ENCODE measurements at regions not wholly inside any gene's neighbourhood (a gene's known extent, or its start where the extent isn't known, plus 50 kb on each side); places are given as distances from the start of the nearest gene placed in this dataset.

DNA sequence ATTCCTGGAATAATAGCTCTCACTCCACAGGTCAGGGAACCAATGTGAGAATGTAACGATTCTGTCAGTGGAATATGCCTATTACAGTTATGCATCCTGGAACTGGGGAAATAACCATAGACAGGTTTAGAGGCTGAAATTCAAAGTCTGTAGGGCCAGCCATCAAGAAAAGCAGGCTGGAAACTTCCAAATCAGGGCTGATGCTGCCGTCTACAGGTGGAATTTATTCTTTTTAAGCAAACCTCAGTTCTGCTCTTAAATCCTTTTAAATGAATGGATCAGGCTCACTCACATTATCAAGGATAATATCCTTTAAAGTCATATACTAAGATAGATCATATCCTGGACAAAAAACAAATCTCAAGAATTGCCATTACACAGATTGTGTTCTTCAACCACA lies 699.8 kb downstream of the NR2F2 start:
- no peaks in the 10 kb centered on the region for H3K36me3 ChIP-seq (ENCODE audit: control insufficient read depth in 3 of 3, insufficient read depth in 2 of 3, low read depth in 1 of 3, low read length in 3 of 3)
- 78 to 85% (median 83%) methylated on average over 2 of the region's 2 CpGs for WGBS, 3 donors
- FAIRE-seq, result no peak

DNA sequence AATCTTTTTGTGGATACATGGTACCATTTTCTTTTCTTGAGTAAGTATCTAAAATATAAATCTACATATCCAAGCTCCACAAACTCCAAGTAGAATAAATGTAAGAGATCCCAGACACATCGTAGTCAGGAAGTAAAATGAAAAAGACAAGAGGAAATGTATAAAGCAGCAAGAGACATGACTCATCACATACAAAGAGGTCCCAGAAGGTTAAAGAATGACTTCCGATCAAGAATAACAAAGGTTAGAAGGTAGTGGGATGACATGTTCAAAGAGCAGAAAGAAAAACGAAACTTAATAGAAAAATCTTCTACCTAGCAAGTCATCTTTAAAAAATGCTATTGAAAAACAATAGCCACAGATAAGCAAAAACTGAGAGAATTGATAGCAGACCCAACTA lies 705.8 kb downstream of the NR2F2 start:
- Histone ChIP-seq H3K9me3 (ENCODE audit: control insufficient read depth in 2 of 2, insufficient read depth in 1 of 2, low read depth in 1 of 2, low read length in 1 of 2) (no peaks in the 10 kb centered on the region), H3K4me1 (ENCODE audit: control insufficient read depth in 3 of 3, insufficient read depth in 2 of 3, low read depth in 1 of 3, low read length in 2 of 3) (no peaks in the 10 kb centered on the region), H3K27me3 (ENCODE audit: control insufficient read depth in 3 of 3, insufficient read depth in 3 of 3, low read length in 3 of 3) (no peaks in the 10 kb centered on the region), H3K36me3 (ENCODE audit: control insufficient read depth in 3 of 3, insufficient read depth in 2 of 3, low read depth in 1 of 3, low read length in 3 of 3) (no peaks in the 10 kb centered on the region), H3K27ac (ENCODE audit: low read depth in 1 of 3, low read length in 2 of 3) (no peak overlapping the region), H3K4me3 (ENCODE audit: low read depth in 1 of 3, low read length in 3 of 3) (no peak overlapping the region)
- DNase-seq (no peak), FAIRE-seq (no peak)
- 65 to 73% (median 66%) methylated on average over 3 of the region's 3 CpGs for WGBS, 3 donors

More for the DNA sequence above, 699.8 kb downstream of the NR2F2 start:
- Histone ChIP-seq H3K4me3 (ENCODE audit: low read depth in 1 of 3, low read length in 3 of 3) (no peak overlapping the region), H3K27ac (ENCODE audit: low read depth in 1 of 3, low read length in 2 of 3) (no peak overlapping the region), H3K9me3 (ENCODE audit: control insufficient read depth in 2 of 2, insufficient read depth in 1 of 2, low read depth in 1 of 2, low read length in 1 of 2) (peaks cover 0 to 7% of the 10 kb centered on the region in 2 donors), H3K4me1 (ENCODE audit: control insufficient read depth in 3 of 3, insufficient read depth in 2 of 3, low read depth in 1 of 3, low read length in 2 of 3) (no peaks in the 10 kb centered on the region), H3K27me3 (ENCODE audit: control insufficient read depth in 3 of 3, insufficient read depth in 3 of 3, low read length in 3 of 3) (no peaks in the 10 kb centered on the region)
- DNase-seq, result peak in 1 of 2 donors; percentile 2

DNA sequence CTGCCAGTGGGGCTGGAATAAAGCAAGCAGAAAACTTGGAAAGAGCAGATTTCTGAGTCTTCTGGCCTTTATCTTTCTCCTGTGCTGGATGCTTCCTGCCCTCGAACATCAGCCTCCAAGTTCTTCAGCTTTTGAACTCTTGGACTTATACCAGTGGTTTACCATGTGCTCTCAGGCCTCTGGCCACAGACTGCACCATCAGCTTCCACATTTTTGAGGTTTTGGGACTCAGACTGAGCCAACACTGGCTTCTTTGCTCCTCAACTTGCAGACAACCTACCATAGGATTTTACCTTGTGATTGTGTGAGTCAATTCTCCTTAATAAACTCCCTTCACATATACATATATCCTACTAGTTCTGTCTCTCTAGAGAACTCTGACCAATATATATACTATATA lies 706.6 kb downstream of the NR2F2 start:
- Histone ChIP-seq H3K36me3 (ENCODE audit: control insufficient read depth in 3 of 3, insufficient read depth in 2 of 3, low read depth in 1 of 3, low read length in 3 of 3) (no peaks in the 10 kb centered on the region), H3K9me3 (ENCODE audit: control insufficient read depth in 2 of 2, insufficient read depth in 1 of 2, low read depth in 1 of 2, low read length in 1 of 2) (no peaks in the 10 kb centered on the region), H3K4me3 (ENCODE audit: low read depth in 1 of 3, low read length in 3 of 3) (no peak overlapping the region), H3K4me1 (ENCODE audit: control insufficient read depth in 3 of 3, insufficient read depth in 2 of 3, low read depth in 1 of 3, low read length in 2 of 3) (no peaks in the 10 kb centered on the region), H3K27me3 (ENCODE audit: control insufficient read depth in 3 of 3, insufficient read depth in 3 of 3, low read length in 3 of 3) (no peaks in the 10 kb centered on the region), H3K27ac (ENCODE audit: low read depth in 1 of 3, low read length in 2 of 3) (no peak overlapping the region)
- 29 to 48% (median 29%) methylated on average over 1 of the region's 1 CpG for WGBS, 3 donors
- FAIRE-seq (no peak), DNase-seq (no peak)

DNA sequence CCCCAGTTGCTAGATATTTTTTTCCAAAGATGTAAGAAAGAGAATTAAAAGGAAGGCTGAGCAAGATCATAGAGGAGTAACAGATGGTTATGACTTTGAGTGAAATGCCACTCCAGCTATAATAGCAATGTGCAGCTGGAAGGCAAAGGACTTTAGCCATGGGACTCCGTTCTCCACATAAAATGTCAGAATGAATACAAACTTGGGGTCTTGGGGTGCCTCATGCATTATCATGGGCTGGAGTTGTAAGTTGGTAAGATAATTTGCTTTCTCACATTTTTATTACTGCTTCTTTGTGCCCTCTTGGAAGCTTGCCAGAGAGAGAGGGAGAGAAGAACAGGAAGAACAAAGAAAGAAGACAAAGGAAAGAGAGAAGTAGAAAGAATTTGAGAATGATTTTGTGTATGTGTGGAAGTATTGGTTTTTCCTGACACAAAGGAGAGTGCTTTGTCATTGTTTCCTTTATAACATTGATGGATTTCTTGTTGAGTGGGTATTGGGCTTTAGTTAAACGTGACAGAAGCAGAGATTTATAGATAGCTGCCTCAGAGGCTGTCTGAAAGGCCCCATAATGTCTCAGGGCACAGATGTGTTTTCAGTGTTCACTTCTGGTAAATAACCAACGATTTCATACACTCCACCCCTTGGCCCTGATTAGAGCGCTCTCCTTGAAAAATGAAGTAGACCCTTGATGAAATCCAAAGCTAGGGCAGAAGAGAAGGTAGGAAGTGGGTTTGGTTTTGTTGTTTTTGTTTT lies 715.3 kb downstream of the NR2F2 start:
- Histone ChIP-seq H3K36me3 (ENCODE audit: control insufficient read depth in 3 of 3, insufficient read depth in 2 of 3, low read depth in 1 of 3, low read length in 3 of 3) (no peaks in the 10 kb centered on the region), H3K4me1 (ENCODE audit: control insufficient read depth in 3 of 3, insufficient read depth in 2 of 3, low read depth in 1 of 3, low read length in 2 of 3) (no peaks in the 10 kb centered on the region), H3K27me3 (ENCODE audit: control insufficient read depth in 3 of 3, insufficient read depth in 3 of 3, low read length in 3 of 3) (no peaks in the 10 kb centered on the region), H3K9me3 (ENCODE audit: control insufficient read depth in 2 of 2, insufficient read depth in 1 of 2, low read depth in 1 of 2, low read length in 1 of 2) (no peaks in the 10 kb centered on the region), H3K4me3 (ENCODE audit: low read depth in 1 of 3, low read length in 3 of 3) (no peak overlapping the region), H3K27ac (ENCODE audit: low read depth in 1 of 3, low read length in 2 of 3) (no peak overlapping the region)
- FAIRE-seq (no peak), DNase-seq (no peak)
- 49 to 65% (median 54%) methylated on average over 4 of the region's 4 CpGs for WGBS, 3 donors

DNA sequence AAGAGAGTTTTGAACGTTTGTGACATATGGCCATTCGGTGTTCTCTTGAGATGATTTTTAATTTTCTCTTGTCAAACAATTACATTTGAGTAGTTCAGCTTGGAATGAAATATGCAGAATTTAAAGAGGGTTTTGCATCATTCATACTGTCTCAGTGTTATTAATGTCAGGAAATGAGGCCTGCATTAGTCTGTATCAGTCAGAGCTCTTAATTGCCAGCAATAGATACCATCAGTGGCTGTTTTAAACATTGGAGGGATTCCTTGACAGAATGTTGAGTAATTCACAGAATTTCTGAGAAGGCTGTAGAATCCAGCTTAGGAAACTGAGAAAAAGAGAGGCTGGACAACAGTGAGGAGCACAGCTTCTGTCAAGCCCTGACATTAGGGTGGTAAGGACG lies 722.0 kb downstream of the NR2F2 start:
- Histone ChIP-seq H3K36me3 (ENCODE audit: control insufficient read depth in 3 of 3, insufficient read depth in 2 of 3, low read depth in 1 of 3, low read length in 3 of 3) (no peaks in the 10 kb centered on the region), H3K9me3 (ENCODE audit: control insufficient read depth in 2 of 2, insufficient read depth in 1 of 2, low read depth in 1 of 2, low read length in 1 of 2) (no peaks in the 10 kb centered on the region), H3K27ac (ENCODE audit: low read depth in 1 of 3, low read length in 2 of 3) (no peak overlapping the region), H3K27me3 (ENCODE audit: control insufficient read depth in 3 of 3, insufficient read depth in 3 of 3, low read length in 3 of 3) (no peaks in the 10 kb centered on the region), H3K4me3 (ENCODE audit: low read depth in 1 of 3, low read length in 3 of 3) (no peak overlapping the region), H3K4me1 (ENCODE audit: control insufficient read depth in 3 of 3, insufficient read depth in 2 of 3, low read depth in 1 of 3, low read length in 2 of 3) (no peaks in the 10 kb centered on the region)
- FAIRE-seq (no peak), DNase-seq (no peak)
- 67 to 80% (median 74%) methylated on average over 3 of the region's 3 CpGs for WGBS, 3 donors

DNA sequence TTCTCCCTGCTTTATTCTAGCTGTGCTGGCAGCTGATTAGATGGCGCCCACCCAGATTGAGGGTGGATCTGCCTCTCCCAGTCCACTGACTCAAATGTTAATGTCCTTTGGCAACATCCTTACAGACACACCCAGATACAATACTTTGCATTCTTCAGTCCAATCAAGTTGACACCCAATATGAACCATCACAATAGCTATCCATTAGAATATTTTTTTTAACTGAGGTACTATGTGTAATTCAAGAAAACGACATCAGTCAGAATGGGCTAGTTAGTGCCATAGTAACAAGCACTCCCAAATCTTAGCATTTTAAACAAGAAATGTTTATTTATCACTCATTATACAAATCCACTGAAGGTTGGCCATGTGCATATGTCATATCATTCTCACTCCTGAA lies 723.1 kb downstream of the NR2F2 start:
- Histone ChIP-seq H3K27ac (ENCODE audit: low read depth in 1 of 3, low read length in 2 of 3) (no peak overlapping the region), H3K9me3 (ENCODE audit: control insufficient read depth in 2 of 2, insufficient read depth in 1 of 2, low read depth in 1 of 2, low read length in 1 of 2) (no peaks in the 10 kb centered on the region), H3K36me3 (ENCODE audit: control insufficient read depth in 3 of 3, insufficient read depth in 2 of 3, low read depth in 1 of 3, low read length in 3 of 3) (no peaks in the 10 kb centered on the region), H3K4me1 (ENCODE audit: control insufficient read depth in 3 of 3, insufficient read depth in 2 of 3, low read depth in 1 of 3, low read length in 2 of 3) (no peaks in the 10 kb centered on the region), H3K27me3 (ENCODE audit: control insufficient read depth in 3 of 3, insufficient read depth in 3 of 3, low read length in 3 of 3) (no peaks in the 10 kb centered on the region), H3K4me3 (ENCODE audit: low read depth in 1 of 3, low read length in 3 of 3) (no peak overlapping the region)
- 34 to 73% (median 35%) methylated on average over 1 to 2 of the region's 2 CpGs for WGBS, 3 donors
- no peak for FAIRE-seq
- no peak for DNase-seq

DNA sequence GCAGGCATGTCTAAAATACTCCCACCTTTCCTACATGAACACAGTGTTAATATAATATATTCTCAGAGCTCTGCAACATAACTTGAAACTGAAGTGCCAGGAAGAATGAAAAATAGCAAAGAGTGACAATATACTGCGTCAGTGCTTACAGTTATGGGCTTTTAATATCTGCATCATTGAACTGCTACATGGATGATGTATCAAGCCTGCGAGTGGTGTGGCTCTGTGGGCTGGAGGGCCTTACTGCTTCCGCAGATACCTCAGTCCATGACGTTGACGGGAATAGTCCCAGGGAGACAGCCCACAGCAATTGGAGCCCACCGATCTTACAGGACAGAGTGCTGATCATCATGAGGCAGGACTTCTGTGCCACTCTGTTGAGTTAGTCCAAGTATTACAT lies 727.0 kb downstream of the NR2F2 start:
- no peak overlapping the region for H3K27ac ChIP-seq (ENCODE audit: low read depth in 1 of 3, low read length in 2 of 3)
- no peaks in the 10 kb centered on the region for H3K36me3 ChIP-seq (ENCODE audit: control insufficient read depth in 3 of 3, insufficient read depth in 2 of 3, low read depth in 1 of 3, low read length in 3 of 3)
- no peaks in the 10 kb centered on the region for H3K9me3 ChIP-seq (ENCODE audit: control insufficient read depth in 2 of 2, insufficient read depth in 1 of 2, low read depth in 1 of 2, low read length in 1 of 2)
- no peaks in the 10 kb centered on the region for H3K27me3 ChIP-seq (ENCODE audit: control insufficient read depth in 3 of 3, insufficient read depth in 3 of 3, low read length in 3 of 3)
- no peak for DNase-seq
- H3K4me3 ChIP-seq (ENCODE audit: low read depth in 1 of 3, low read length in 3 of 3), result no peak overlapping the region
- no peak for FAIRE-seq
- WGBS, 3 donors, result 85 to 89% (median 86%) methylated on average over 6 of the region's 6 CpGs
- H3K4me1 ChIP-seq (ENCODE audit: control insufficient read depth in 3 of 3, insufficient read depth in 2 of 3, low read depth in 1 of 3, low read length in 2 of 3), result no peaks in the 10 kb centered on the region

DNA sequence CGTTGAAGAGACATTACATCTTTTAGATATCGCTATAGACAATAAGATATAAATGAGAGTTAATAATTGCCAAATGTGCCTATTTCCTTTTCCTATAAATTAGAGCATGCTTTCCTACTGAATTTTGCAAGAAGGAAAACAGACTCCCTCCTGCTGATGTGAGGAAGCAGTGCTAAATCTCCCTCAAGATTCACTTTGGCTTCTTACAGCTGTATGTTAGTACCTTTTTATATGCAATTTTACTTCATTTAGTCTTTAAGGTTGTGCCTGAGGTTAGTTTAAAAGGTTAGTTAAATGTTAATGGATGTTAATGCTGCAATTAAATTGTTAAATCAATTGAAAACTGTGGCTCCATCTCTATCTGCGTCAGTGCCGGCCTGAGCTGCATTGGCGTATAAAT lies 728.8 kb downstream of the NR2F2 start:
- WGBS, 3 donors, result 68 to 87% (median 75%) methylated on average over 5 of the region's 5 CpGs
- Histone ChIP-seq H3K4me3 (ENCODE audit: low read depth in 1 of 3, low read length in 3 of 3) (no peak overlapping the region), H3K36me3 (ENCODE audit: control insufficient read depth in 3 of 3, insufficient read depth in 2 of 3, low read depth in 1 of 3, low read length in 3 of 3) (no peaks in the 10 kb centered on the region), H3K27me3 (ENCODE audit: control insufficient read depth in 3 of 3, insufficient read depth in 3 of 3, low read length in 3 of 3) (no peaks in the 10 kb centered on the region), H3K27ac (ENCODE audit: low read depth in 1 of 3, low read length in 2 of 3) (no peak overlapping the region), H3K9me3 (ENCODE audit: control insufficient read depth in 2 of 2, insufficient read depth in 1 of 2, low read depth in 1 of 2, low read length in 1 of 2) (no peaks in the 10 kb centered on the region), H3K4me1 (ENCODE audit: control insufficient read depth in 3 of 3, insufficient read depth in 2 of 3, low read depth in 1 of 3, low read length in 2 of 3) (no peaks in the 10 kb centered on the region)
- FAIRE-seq (no peak), DNase-seq (no peak)

DNA sequence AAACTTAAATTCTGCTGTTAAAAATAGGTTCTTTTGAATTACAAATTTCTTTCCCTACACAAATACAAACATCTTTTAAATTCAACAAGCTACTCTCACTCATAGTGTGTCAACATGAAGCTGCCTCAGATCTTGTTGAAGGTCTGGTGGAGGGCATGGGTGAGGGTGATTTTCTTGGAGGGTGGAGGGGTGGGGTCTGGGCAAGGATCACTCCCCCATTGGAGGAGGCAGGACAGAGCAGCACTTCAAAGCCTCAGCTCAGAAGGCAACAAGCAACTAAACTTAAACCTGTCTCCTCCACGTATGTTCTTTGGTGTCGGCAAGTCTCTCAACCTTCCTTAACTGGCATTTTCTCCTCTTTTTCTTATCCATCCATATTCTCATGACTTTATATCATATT lies 730.9 kb downstream of the NR2F2 start:
- FAIRE-seq (no peak), DNase-seq (no peak)
- Histone ChIP-seq H3K4me1 (ENCODE audit: control insufficient read depth in 3 of 3, insufficient read depth in 2 of 3, low read depth in 1 of 3, low read length in 2 of 3) (no peaks in the 10 kb centered on the region), H3K9me3 (ENCODE audit: control insufficient read depth in 2 of 2, insufficient read depth in 1 of 2, low read depth in 1 of 2, low read length in 1 of 2) (no peaks in the 10 kb centered on the region), H3K27me3 (ENCODE audit: control insufficient read depth in 3 of 3, insufficient read depth in 3 of 3, low read length in 3 of 3) (no peaks in the 10 kb centered on the region), H3K27ac (ENCODE audit: low read depth in 1 of 3, low read length in 2 of 3) (no peak overlapping the region), H3K4me3 (ENCODE audit: low read depth in 1 of 3, low read length in 3 of 3) (no peak overlapping the region), H3K36me3 (ENCODE audit: control insufficient read depth in 3 of 3, insufficient read depth in 2 of 3, low read depth in 1 of 3, low read length in 3 of 3) (no peaks in the 10 kb centered on the region)
- 47 to 48% (median 47%) methylated on average over 2 of the region's 2 CpGs for WGBS, 3 donors

All from small intestine (tissue), 7 donors.